DND-41 (cell line): ENCODE measurements at regions not wholly inside any gene's neighbourhood (a gene's known extent, or its start where the extent isn't known, plus 50 kb on each side); places are given as distances from the start of the nearest gene placed in this dataset.
"Not testable (repeated sequence)": the region's sequence is repeated elsewhere in the genome, so short reads cannot be mapped to it uniquely, and the experiment has no call there.

Source experiments
- ATAC-seq: fragments of 200-7000 bp; cut with Tn5 transposase; 3 replicates; pipeline ENCODE4 v1.9.1; 2021; ENCODE audit warnings: low read depth; ENCODE audit not compliant: insufficient read depth
- DNase-seq: peaks from one replicate; pipeline ENCODE4 v3.0.0-alpha.2; 2020
- H2AFZ ChIP-seq: 2 replicates; pipeline ENCODE4 v1.6.0; 2012; ENCODE audit warnings: low read depth, low read length
- H3K27ac ChIP-seq: 2 replicates; pipeline ENCODE4 v1.5.1; 2012; ENCODE audit warnings: low read length, inconsistent platforms
- H3K27me3 ChIP-seq: fragments of 200-600 bp; sonication (generic); 2 replicates; pipeline ENCODE4 v1.6.0; 2012; ENCODE audit warnings: low read length, mild to moderate bottlenecking, inconsistent platforms; ENCODE audit not compliant: insufficient read depth, poor library complexity
- H3K36me3 ChIP-seq: 2 replicates; pipeline ENCODE4 v1.5.1; 2012; ENCODE audit warnings: low read length, inconsistent platforms; ENCODE audit not compliant: insufficient read depth
- H3K4me1 ChIP-seq: 2 replicates; pipeline ENCODE4 v1.5.1; 2012; ENCODE audit warnings: mild to moderate bottlenecking, low read length; ENCODE audit not compliant: insufficient read depth
- H3K4me2 ChIP-seq: 2 replicates; pipeline ENCODE4 v1.6.0; 2012; ENCODE audit warnings: mild to moderate bottlenecking, moderate library complexity, low read length, inconsistent platforms; ENCODE audit not compliant: insufficient read depth
- H3K4me3 ChIP-seq, 2 experiments: fragments of 200-600 bp in 1 of 2; shearing (Covaris generic) in 1 of 2; 2 replicates each; pipeline ENCODE4 v1.5.1; 2012 to 2016; ENCODE audit warnings: inconsistent platforms in 2 of 2, low read length in 2 of 2, mild to moderate bottlenecking in 2 of 2, low read depth in 1 of 2, moderate library complexity in 1 of 2
- H3K79me2 ChIP-seq: 2 replicates; pipeline ENCODE4 v1.6.0; 2012; ENCODE audit warnings: low read length, inconsistent platforms; ENCODE audit not compliant: insufficient read depth
- H3K9ac ChIP-seq: 2 replicates; pipeline ENCODE4 v1.6.0; 2012; ENCODE audit warnings: low read depth, mild to moderate bottlenecking, inconsistent platforms, low read length, moderate library complexity
- H3K9me3 ChIP-seq: 2 replicates; pipeline ENCODE4 v1.5.1; 2012; ENCODE audit warnings: low read length, moderate library complexity, mild to moderate bottlenecking, inconsistent platforms; ENCODE audit not compliant: insufficient read depth, severe bottlenecking
- H4K20me1 ChIP-seq: 2 replicates; pipeline ENCODE4 v1.6.0; 2012; ENCODE audit warnings: low read length; ENCODE audit not compliant: insufficient read depth
- EZH2 ChIP-seq: IDR thresholded peaks from 3 replicates; pipeline ENCODE4 v1.6.1; 2012; ENCODE audit warnings: borderline replicate concordance, low read depth, mild to moderate bottlenecking, moderate library complexity, low read length, inconsistent platforms; ENCODE audit not compliant: severe bottlenecking
- TF ChIP-seq, protein P1 (sequence below): IDR thresholded peaks from 2 replicates; pipeline ENCODE4 v1.5.1; 2012; ENCODE audit warnings: borderline replicate concordance, low read length, moderate library complexity, mild to moderate bottlenecking; ENCODE audit not compliant: poor library complexity, severe bottlenecking; ENCODE audit errors: extremely low read depth

- Histone ChIP-seq H3K9ac (no peak overlapping the region), H3K36me3 (no peaks in the 10 kb centered on the region), H2AFZ (no peak overlapping the region), H3K27ac (no peak overlapping the region), H3K9me3 (no peaks in the 10 kb centered on the region), H3K4me3 (no peak overlapping the region), H3K4me2 (no peak overlapping the region), H3K4me1 (no peaks in the 10 kb centered on the region), H3K27me3 (no peaks in the 10 kb centered on the region), H3K79me2 (no peaks in the 10 kb centered on the region), H4K20me1 (no peaks in the 10 kb centered on the region)
- no peak for TF ChIP-seq EZH2
- TF ChIP-seq, protein P1, sequence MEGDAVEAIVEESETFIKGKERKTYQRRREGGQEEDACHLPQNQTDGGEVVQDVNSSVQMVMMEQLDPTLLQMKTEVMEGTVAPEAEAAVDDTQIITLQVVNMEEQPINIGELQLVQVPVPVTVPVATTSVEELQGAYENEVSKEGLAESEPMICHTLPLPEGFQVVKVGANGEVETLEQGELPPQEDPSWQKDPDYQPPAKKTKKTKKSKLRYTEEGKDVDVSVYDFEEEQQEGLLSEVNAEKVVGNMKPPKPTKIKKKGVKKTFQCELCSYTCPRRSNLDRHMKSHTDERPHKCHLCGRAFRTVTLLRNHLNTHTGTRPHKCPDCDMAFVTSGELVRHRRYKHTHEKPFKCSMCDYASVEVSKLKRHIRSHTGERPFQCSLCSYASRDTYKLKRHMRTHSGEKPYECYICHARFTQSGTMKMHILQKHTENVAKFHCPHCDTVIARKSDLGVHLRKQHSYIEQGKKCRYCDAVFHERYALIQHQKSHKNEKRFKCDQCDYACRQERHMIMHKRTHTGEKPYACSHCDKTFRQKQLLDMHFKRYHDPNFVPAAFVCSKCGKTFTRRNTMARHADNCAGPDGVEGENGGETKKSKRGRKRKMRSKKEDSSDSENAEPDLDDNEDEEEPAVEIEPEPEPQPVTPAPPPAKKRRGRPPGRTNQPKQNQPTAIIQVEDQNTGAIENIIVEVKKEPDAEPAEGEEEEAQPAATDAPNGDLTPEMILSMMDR, result no peak
- ATAC-seq, result no peak
- DNase-seq, result no peak
These were observed 358.5 kb downstream of the CBLN4 start for GRCh38 chr20:55646851-55647250.

- Histone ChIP-seq H3K4me1 (no peaks in the 10 kb centered on the region), H3K4me3 (no peak overlapping the region)
These were observed 363.8 kb downstream of the CBLN4 start for GRCh38 chr20:55641497-55641896.

DNA sequence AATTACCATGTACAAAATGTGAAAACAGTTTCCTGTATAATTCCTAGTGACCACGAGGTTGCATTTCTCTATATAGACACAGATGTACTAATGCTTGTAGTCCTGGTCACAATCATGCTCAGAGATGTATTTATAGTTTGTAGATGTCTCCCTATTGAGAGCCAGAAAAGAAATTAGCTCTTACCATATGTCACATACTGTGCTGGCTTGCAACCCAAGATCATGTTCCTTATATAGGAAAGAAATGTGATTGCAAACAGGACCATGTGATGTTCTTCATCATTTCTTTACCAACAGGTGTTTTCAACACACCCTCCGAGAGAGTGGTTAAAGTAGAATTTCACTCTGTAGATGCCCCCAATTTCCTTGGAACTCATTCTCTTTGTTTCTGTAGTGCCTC is 369.4 kb downstream of the CBLN4 start:
- Histone ChIP-seq H3K36me3 (no peaks in the 10 kb centered on the region), H3K9ac (no peak overlapping the region), H3K4me1 (no peaks in the 10 kb centered on the region), H3K9me3 (no peaks in the 10 kb centered on the region), H4K20me1 (no peaks in the 10 kb centered on the region), H3K79me2 (no peaks in the 10 kb centered on the region), H3K27me3 (no peaks in the 10 kb centered on the region), H3K4me3 (no peak overlapping the region), H3K4me2 (no peak overlapping the region), H2AFZ (no peak overlapping the region), H3K27ac (no peak overlapping the region)
- ATAC-seq (no peak), DNase-seq (no peak)
- TF ChIP-seq, protein P1, result no peak
- no peak for TF ChIP-seq EZH2

More at GRCh38 chr20:55641497-55641896, 363.8 kb downstream of the CBLN4 start:
- no peak overlapping the region for H3K4me2 ChIP-seq
- no peaks in the 10 kb centered on the region for H3K79me2 ChIP-seq
- ATAC-seq, result peak; percentile 78
- H2AFZ ChIP-seq, result no peak overlapping the region
- H3K27me3 ChIP-seq, result no peaks in the 10 kb centered on the region
- no peaks in the 10 kb centered on the region for H3K9me3 ChIP-seq
- H3K27ac ChIP-seq, result no peak overlapping the region
- H3K9ac ChIP-seq, result no peak overlapping the region
- no peaks in the 10 kb centered on the region for H3K36me3 ChIP-seq
- H4K20me1 ChIP-seq, result no peaks in the 10 kb centered on the region
- DNase-seq, result peak; percentile 30
- no peak for TF ChIP-seq EZH2
- TF ChIP-seq, protein P1, result no peak

GRCh38 chr20:55632592-55632991 is 372.7 kb downstream of the CBLN4 start:
- H3K4me3 ChIP-seq, result no peak overlapping the region
- H3K36me3 ChIP-seq, result no peaks in the 10 kb centered on the region
- no peak overlapping the region for H3K4me2 ChIP-seq
- H3K4me1 ChIP-seq, result no peaks in the 10 kb centered on the region
- no peak overlapping the region for H3K27ac ChIP-seq
- no peak for TF ChIP-seq EZH2
- TF ChIP-seq, protein P1, result no peak
- ATAC-seq, result no peak
- H2AFZ ChIP-seq, result no peak overlapping the region
- H4K20me1 ChIP-seq, result no peaks in the 10 kb centered on the region
- H3K27me3 ChIP-seq, result no peaks in the 10 kb centered on the region
- no peak for DNase-seq
- no peaks in the 10 kb centered on the region for H3K9me3 ChIP-seq
- no peaks in the 10 kb centered on the region for H3K79me2 ChIP-seq
- no peak overlapping the region for H3K9ac ChIP-seq

DNA sequence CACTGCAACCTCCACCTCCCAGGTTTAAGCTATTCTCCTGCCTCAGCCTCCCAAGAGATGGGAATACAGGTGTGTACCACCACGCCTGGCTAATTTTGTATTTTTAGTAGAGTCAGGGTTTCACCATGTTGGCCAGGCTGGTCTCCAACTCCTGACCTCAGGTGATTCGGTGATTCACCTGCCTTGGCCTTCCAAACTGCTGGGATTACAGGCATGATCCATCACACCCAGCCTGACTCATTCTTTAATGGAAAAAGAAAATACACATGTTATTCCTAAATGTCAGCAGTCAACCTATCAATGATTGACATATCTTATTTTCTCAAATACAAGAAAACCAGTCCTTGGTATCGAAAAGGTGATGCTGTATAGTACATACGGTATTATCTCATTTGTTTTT is 376.2 kb downstream of the CBLN4 start:
- not testable (repeated sequence) for H3K9ac ChIP-seq, DNase-seq, H3K79me2 ChIP-seq, H4K20me1 ChIP-seq, H3K36me3 ChIP-seq, H2AFZ ChIP-seq, H3K4me1 ChIP-seq, H3K27ac ChIP-seq, H3K4me2 ChIP-seq, H3K9me3 ChIP-seq, H3K4me3 ChIP-seq, ATAC-seq, H3K27me3 ChIP-seq
